Naive thymus-derived CD4-positive, alpha-beta T cell (primary cell): ENCODE measurements at regions not wholly inside any gene's neighbourhood (a gene's known extent, or its start where the extent isn't known, plus 50 kb on each side); places are given as distances from the start of the nearest gene placed in this dataset.

Experiments used
- ATAC-seq: fragments of 150-1000 bp; cut with Tn5 transposase; 2 replicates; pipeline ENCODE4 v1.10.0; 2021; ENCODE audit warnings: mild to moderate bottlenecking, moderate library complexity
- CTCF ChIA-PET: fragments of 350-600 bp; sonication (Branson Sonifier 250); formaldehyde crosslinking; loops from one replicate; lab custom pipeline; 2021; ENCODE audit warnings: antibody characterized with exemption; lab: Charles Lee
- POLR2A ChIA-PET: fragments of 350-600 bp; sonication (Branson Sonifier 250); formaldehyde crosslinking; loops from one replicate; lab custom pipeline; 2021; ENCODE audit warnings: antibody characterized with exemption, inconsistent platforms; lab: Charles Lee
- DNase-seq, 9 donors: peaks; one replicate each; pipeline versions ENCODE4 v3.0.0 to v3.0.0-alpha.2; 2020 to 2022; ENCODE audit warnings: mixed read lengths in 1 of 9
- H3K27ac ChIP-seq: one replicate; pipeline ENCODE4 v1.7.0; 2013; ENCODE audit warnings: mild to moderate bottlenecking, low read depth, low read length, moderate library complexity
- H3K27me3 ChIP-seq, 2 donors: one replicate each; pipeline ENCODE4 v1.7.0; 2013; ENCODE audit warnings: low read length in 2 of 2, mild to moderate bottlenecking in 2 of 2, moderate library complexity in 2 of 2; ENCODE audit not compliant: control insufficient read depth in 2 of 2, insufficient read depth in 2 of 2
- H3K36me3 ChIP-seq, 3 experiments: 1 replicate in 2 of 3; 2 replicates in 1 of 3; pipeline ENCODE4 v1.7.0; 2013; ENCODE audit warnings: low read length in 3 of 3, mild to moderate bottlenecking in 3 of 3, moderate library complexity in 1 of 3; ENCODE audit not compliant: insufficient read depth in 3 of 3, control insufficient read depth in 2 of 3
- H3K4me1 ChIP-seq, 2 donors: one replicate each; pipeline ENCODE4 v1.7.0; 2013; ENCODE audit warnings: low read length in 2 of 2, mild to moderate bottlenecking in 2 of 2, moderate library complexity in 1 of 2; ENCODE audit not compliant: control insufficient read depth in 2 of 2, insufficient read depth in 2 of 2
- H3K4me3 ChIP-seq: 2 replicates; pipeline ENCODE4 v1.7.0; 2013; ENCODE audit warnings: mild to moderate bottlenecking, low read length
- H3K9me3 ChIP-seq, 3 experiments: 1 replicate in 2 of 3; 2 replicates in 1 of 3; pipeline ENCODE4 v1.7.0; 2013; ENCODE audit warnings: low read length in 3 of 3; ENCODE audit not compliant: control insufficient read depth in 2 of 3
- H3K27ac Mint-ChIP-seq, 9 donors: one replicate each; pipeline ENCODE4 v1.8.0; 2020 to 2022; ENCODE audit warnings: mixed read lengths in 9 of 9, mild to moderate bottlenecking in 8 of 9, moderate library complexity in 5 of 9, inconsistent platforms in 2 of 9
- H3K27me3 Mint-ChIP-seq, 5 donors: one replicate each; pipeline ENCODE4 v1.8.0; 2021 to 2022; ENCODE audit warnings: mixed read lengths in 5 of 5, mild to moderate bottlenecking in 1 of 5
- H3K36me3 Mint-ChIP-seq, 5 donors: one replicate each; pipeline ENCODE4 v1.8.0; 2020 to 2022; ENCODE audit warnings: mixed read lengths in 5 of 5, mild to moderate bottlenecking in 3 of 5, inconsistent platforms in 1 of 5
- H3K4me1 Mint-ChIP-seq, 7 donors: one replicate each; pipeline ENCODE4 v1.8.0; 2020 to 2022; ENCODE audit warnings: mixed read lengths in 7 of 7, mild to moderate bottlenecking in 3 of 7, inconsistent platforms in 1 of 7
- H3K4me3 Mint-ChIP-seq, 10 donors: one replicate each; pipeline ENCODE4 v1.8.0; 2020 to 2022; ENCODE audit warnings: mild to moderate bottlenecking in 10 of 10, mixed read lengths in 10 of 10, moderate library complexity in 6 of 10, inconsistent platforms in 2 of 10
- H3K9me3 Mint-ChIP-seq, 11 donors: one replicate each; pipeline ENCODE4 v1.8.0; 2020 to 2022; ENCODE audit warnings: mixed read lengths in 11 of 11, mild to moderate bottlenecking in 4 of 11, inconsistent platforms in 1 of 11, moderate library complexity in 1 of 11
- intact Hi-C, 2 donors: fragments of 100-400 bp; cut with micrococcal nuclease; formaldehyde crosslinking; loops; one replicate each; pipeline ENCODE4 v1.15.1; 2023

- Mint-ChIP-seq H3K9me3 (peaks cover 0 to 34% (median 6%) of the 10 kb centered on the region in 11 donors), H3K4me1 (no peaks in the 10 kb centered on the region), H3K36me3 (no peaks in the 10 kb centered on the region), H3K4me3 (no peak overlapping the region), H3K27ac (no peak overlapping the region), H3K27me3 (no peaks in the 10 kb centered on the region)
- CTCF ChIA-PET, result no interaction called here
- POLR2A ChIA-PET, result no interaction called here
- H3K9me3 ChIP-seq, result no peaks in the 10 kb centered on the region
- no peaks in the 10 kb centered on the region for H3K4me1 ChIP-seq
- intact Hi-C loops, result no loop called here
- H3K36me3 ChIP-seq, result no peaks in the 10 kb centered on the region
- ATAC-seq (no peak), DNase-seq (no peak)
- no peaks in the 10 kb centered on the region for H3K27me3 ChIP-seq
- no peak overlapping the region for H3K27ac ChIP-seq
- no peak overlapping the region for H3K4me3 ChIP-seq
Measured at GRCh38 chr18:40690062-40690461, 1265.0 kb upstream of the PIK3C3 start.

GRCh38 chr18:40687399-40687798 is 1267.6 kb upstream of the PIK3C3 start:
- Histone ChIP-seq H3K36me3 (no peaks in the 10 kb centered on the region), H3K4me1 (no peaks in the 10 kb centered on the region), H3K4me3 (no peak overlapping the region), H3K27me3 (no peaks in the 10 kb centered on the region), H3K27ac (no peak overlapping the region), H3K9me3 (no peaks in the 10 kb centered on the region)
- Mint-ChIP-seq H3K4me3 (no peak overlapping the region), H3K4me1 (no peaks in the 10 kb centered on the region), H3K27ac (no peak overlapping the region), H3K27me3 (no peaks in the 10 kb centered on the region), H3K36me3 (no peaks in the 10 kb centered on the region), H3K9me3 (peaks cover 0 to 30% (median 6%) of the 10 kb centered on the region in 11 donors)
- intact Hi-C loops, result loop anchor here in 1 of 2 donors (1.0 kb wide), 1 partner anchor 8 kb away; no protein-coding TSS in a partner anchor
- no peak for ATAC-seq
- POLR2A ChIA-PET, result no interaction called here
- CTCF ChIA-PET, result no interaction called here
- no peak for DNase-seq

- Histone ChIP-seq H3K9me3 (no peaks in the 10 kb centered on the region), H3K27me3 (no peaks in the 10 kb centered on the region), H3K4me3 (no peak overlapping the region), H3K27ac (no peak overlapping the region), H3K36me3 (no peaks in the 10 kb centered on the region), H3K4me1 (no peaks in the 10 kb centered on the region)
- ATAC-seq (no peak), DNase-seq (no peak)
- CTCF ChIA-PET, result no interaction called here
- no peaks in the 10 kb centered on the region for H3K27me3 Mint-ChIP-seq
- intact Hi-C loops, result loop anchor here in 1 of 2 donors (1.0 kb wide), 1 partner anchor 8 kb away; no protein-coding TSS in a partner anchor
- no peak overlapping the region for H3K4me3 Mint-ChIP-seq
- no peaks in the 10 kb centered on the region for H3K36me3 Mint-ChIP-seq
- H3K9me3 Mint-ChIP-seq, result peaks cover 0 to 30% (median 11%) of the 10 kb centered on the region in 11 donors
- no peaks in the 10 kb centered on the region for H3K4me1 Mint-ChIP-seq
- H3K27ac Mint-ChIP-seq, result no peak overlapping the region
- POLR2A ChIA-PET, result no interaction called here
Measured at GRCh38 chr18:40686836-40687235, 1268.2 kb upstream of the PIK3C3 start.

- no peak overlapping the region for H3K27ac ChIP-seq
- Mint-ChIP-seq H3K27me3 (no peaks in the 10 kb centered on the region), H3K36me3 (no peaks in the 10 kb centered on the region), H3K27ac (no peak overlapping the region), H3K4me3 (no peak overlapping the region), H3K4me1 (no peaks in the 10 kb centered on the region), H3K9me3 (peaks cover 0 to 25% (median 12%) of the 10 kb centered on the region in 11 donors)
- ATAC-seq, result no peak
- no peak for DNase-seq
- no peak overlapping the region for H3K4me3 ChIP-seq
- H3K36me3 ChIP-seq, result no peaks in the 10 kb centered on the region
- no peaks in the 10 kb centered on the region for H3K9me3 ChIP-seq
- no peaks in the 10 kb centered on the region for H3K27me3 ChIP-seq
- POLR2A ChIA-PET, result no interaction called here
- no peaks in the 10 kb centered on the region for H3K4me1 ChIP-seq
- intact Hi-C loops, result no loop called here
- CTCF ChIA-PET, result no interaction called here
Measured at GRCh38 chr18:40685219-40685618, 1269.8 kb upstream of the PIK3C3 start.

- H3K4me1 Mint-ChIP-seq, result no peaks in the 10 kb centered on the region
- no peaks in the 10 kb centered on the region for H3K36me3 Mint-ChIP-seq
- Histone ChIP-seq H3K36me3 (no peaks in the 10 kb centered on the region), H3K9me3 (no peaks in the 10 kb centered on the region), H3K27me3 (no peaks in the 10 kb centered on the region), H3K4me1 (no peaks in the 10 kb centered on the region), H3K4me3 (no peak overlapping the region), H3K27ac (no peak overlapping the region)
- ChIA-PET CTCF (interaction anchor here (0.5 kb wide), 1 partner anchor 241 kb away, joined by 3 read pairs; no protein-coding TSS in a partner anchor), POLR2A (no interaction called here)
- no peak overlapping the region for H3K4me3 Mint-ChIP-seq
- ATAC-seq (no peak), DNase-seq (no peak)
- H3K9me3 Mint-ChIP-seq, result peaks cover 0 to 10% (median 4%) of the 10 kb centered on the region in 11 donors
- H3K27me3 Mint-ChIP-seq, result no peaks in the 10 kb centered on the region
- intact Hi-C loops, result no loop called here
- H3K27ac Mint-ChIP-seq, result no peak overlapping the region
Measured at GRCh38 chr18:40678318-40678717, 1276.7 kb upstream of the PIK3C3 start.

GRCh38 chr18:40676668-40677067 is 1278.4 kb upstream of the PIK3C3 start:
- H3K9me3 Mint-ChIP-seq, result peaks cover 0 to 10% (median 2%) of the 10 kb centered on the region in 11 donors
- no peak for ATAC-seq
- intact Hi-C loops, result no loop called here
- no peak overlapping the region for H3K27ac Mint-ChIP-seq
- H3K36me3 Mint-ChIP-seq, result no peaks in the 10 kb centered on the region
- no peaks in the 10 kb centered on the region for H3K27me3 ChIP-seq
- ChIA-PET CTCF (no interaction called here), POLR2A (no interaction called here)
- H3K36me3 ChIP-seq, result no peaks in the 10 kb centered on the region
- DNase-seq, result no peak
- H3K4me1 Mint-ChIP-seq, result no peaks in the 10 kb centered on the region
- H3K27me3 Mint-ChIP-seq, result no peaks in the 10 kb centered on the region
- H3K4me3 ChIP-seq, result no peak overlapping the region
- no peak overlapping the region for H3K4me3 Mint-ChIP-seq
- H3K9me3 ChIP-seq, result no peaks in the 10 kb centered on the region
- no peaks in the 10 kb centered on the region for H3K4me1 ChIP-seq
- no peak overlapping the region for H3K27ac ChIP-seq

- DNase-seq (no peak), ATAC-seq (no peak)
- ChIA-PET POLR2A (no interaction called here), CTCF (interaction anchor here (0.6 kb wide), 1 partner anchor 15 kb away, joined by 3 read pairs; no protein-coding TSS in a partner anchor)
- H3K27me3 ChIP-seq, result no peaks in the 10 kb centered on the region
- no peak overlapping the region for H3K27ac Mint-ChIP-seq
- no peak overlapping the region for H3K27ac ChIP-seq
- H3K4me3 ChIP-seq, result no peak overlapping the region
- H3K36me3 ChIP-seq, result no peaks in the 10 kb centered on the region
- no peaks in the 10 kb centered on the region for H3K27me3 Mint-ChIP-seq
- H3K4me3 Mint-ChIP-seq, result no peak overlapping the region
- no peaks in the 10 kb centered on the region for H3K4me1 Mint-ChIP-seq
- no peaks in the 10 kb centered on the region for H3K9me3 ChIP-seq
- no peaks in the 10 kb centered on the region for H3K36me3 Mint-ChIP-seq
- peaks cover 0 to 12% (median 2%) of the 10 kb centered on the region in 11 donors for H3K9me3 Mint-ChIP-seq
- no peaks in the 10 kb centered on the region for H3K4me1 ChIP-seq
- intact Hi-C loops, result no loop called here
Measured at GRCh38 chr18:40673150-40673549, 1281.9 kb upstream of the PIK3C3 start.
